ENCODE measurements at regions not wholly inside any gene's neighbourhood (a gene's known extent, or its start where the extent isn't known, plus 50 kb on each side); places are given as distances from the start of the nearest gene placed in this dataset.
"Not testable (repeated sequence)": the region's sequence is repeated elsewhere in the genome, so short reads cannot be mapped to it uniquely, and the experiment has no call there.

- not testable (repeated sequence) for TF ChIP-seq EZH2phosphoT487 (IDR thresholded peaks at IDR 0.05; ENCODE audit: insufficient read depth, low read depth); EZH2 (IDR thresholded peaks at IDR 0.05; ENCODE audit: insufficient read depth, poor library complexity, severe bottlenecking)
Measured at GRCh38 chr6:152834366-152834765, 83.8 kb downstream of the VIP start.

All from GM23248 (cell line).